ENCODE measurements at regions not wholly inside any gene's neighbourhood (a gene's known extent, or its start where the extent isn't known, plus 50 kb on each side); places are given as distances from the start of the nearest gene placed in this dataset.
"Not testable (repeated sequence)": the region's sequence is repeated elsewhere in the genome, so short reads cannot be mapped to it uniquely, and the experiment has no call there.

- no peak overlapping the region for H3K4me3 ChIP-seq (ENCODE audit: low read length)
- no peak for TF ChIP-seq ZNF274 (IDR thresholded peaks at IDR 0.05; ENCODE audit: low read depth, low read length)
Measured at GRCh38 chr2:144133936-144134665, 385.8 kb downstream of the ZEB2 start.

GRCh38 chr2:144132357-144132756, 387.6 kb downstream of the ZEB2 start:
- H3K4me3 ChIP-seq (ENCODE audit: low read length) = no peak overlapping the region
- no peak for TF ChIP-seq ZNF274 (IDR thresholded peaks at IDR 0.05; ENCODE audit: low read depth, low read length)

GRCh38 chr2:144131042-144131441, 388.9 kb downstream of the ZEB2 start:
- TF ChIP-seq ZNF274 (IDR thresholded peaks at IDR 0.05; ENCODE audit: low read depth, low read length) = no peak
- H3K4me3 ChIP-seq (ENCODE audit: low read length) = no peak overlapping the region

GRCh38 chr2:144130551-144130950, 389.4 kb downstream of the ZEB2 start:
- H3K4me3 ChIP-seq (ENCODE audit: low read length) = no peak overlapping the region
- TF ChIP-seq ZNF274 (IDR thresholded peaks at IDR 0.05; ENCODE audit: low read depth, low read length) = no peak

DNA sequence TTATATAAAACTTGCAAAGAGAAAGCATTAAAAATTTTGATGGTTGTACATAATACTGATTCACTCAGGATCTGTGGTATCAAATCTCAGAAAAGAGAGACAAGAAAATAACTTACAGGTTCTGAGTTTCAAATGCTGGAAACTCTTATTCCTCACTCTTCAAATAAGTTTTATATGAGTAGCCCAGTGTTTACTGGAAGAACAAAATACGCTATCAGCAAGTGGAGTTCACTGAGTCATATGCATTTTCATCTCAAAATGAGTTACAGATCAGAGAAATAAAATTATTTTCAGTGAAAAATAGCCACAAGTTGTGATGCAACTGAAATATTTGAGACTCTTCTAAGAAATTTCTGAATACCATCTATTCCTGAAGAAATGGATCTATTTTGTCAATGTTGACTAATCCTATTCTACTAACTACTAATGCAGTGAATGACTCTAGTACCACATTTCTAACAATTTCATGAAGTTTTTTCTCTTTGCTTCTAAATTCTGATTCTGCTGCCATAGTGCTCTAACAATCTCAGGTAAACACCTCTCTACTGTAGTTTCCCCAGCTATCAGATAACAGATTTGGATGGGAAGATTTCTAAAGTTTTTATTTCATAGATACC, 391.7 kb downstream of the ZEB2 start:
- no peak overlapping the region for H3K4me3 ChIP-seq (ENCODE audit: low read length)
- TF ChIP-seq ZNF274 (IDR thresholded peaks at IDR 0.05; ENCODE audit: low read depth, low read length) = no peak

DNA sequence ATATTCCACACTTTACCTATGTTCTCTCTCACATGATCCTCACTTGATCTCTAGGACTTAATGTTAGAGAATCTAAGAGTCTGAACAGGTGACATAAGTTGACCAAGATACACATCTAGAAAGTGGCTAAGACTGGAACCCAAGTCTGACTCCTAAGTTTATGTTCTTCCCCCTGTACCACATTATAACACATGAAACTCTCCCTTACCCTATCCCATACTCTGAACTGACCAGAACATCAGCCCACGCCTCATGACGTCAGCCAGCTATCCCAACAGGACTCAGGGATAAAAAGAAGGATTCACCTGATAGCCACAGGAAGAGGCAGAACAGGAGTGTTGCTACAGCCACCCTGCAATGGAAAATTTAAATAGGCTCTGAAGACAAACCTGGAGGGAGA, 392.2 kb downstream of the ZEB2 start:
- H3K4me3 ChIP-seq (ENCODE audit: low read length) = no peak overlapping the region
- TF ChIP-seq ZNF274 (IDR thresholded peaks at IDR 0.05; ENCODE audit: low read depth, low read length) = no peak

- no peak overlapping the region for H3K4me3 ChIP-seq (ENCODE audit: low read length)
- TF ChIP-seq ZNF274 (IDR thresholded peaks at IDR 0.05; ENCODE audit: low read depth, low read length) = no peak
Measured at GRCh38 chr2:144126302-144126701, 393.6 kb downstream of the ZEB2 start.

- TF ChIP-seq ZNF274 (IDR thresholded peaks at IDR 0.05; ENCODE audit: low read depth, low read length) = no peak
- H3K4me3 ChIP-seq (ENCODE audit: low read length) = no peak overlapping the region
Measured at GRCh38 chr2:144125751-144126150, 394.2 kb downstream of the ZEB2 start.

DNA sequence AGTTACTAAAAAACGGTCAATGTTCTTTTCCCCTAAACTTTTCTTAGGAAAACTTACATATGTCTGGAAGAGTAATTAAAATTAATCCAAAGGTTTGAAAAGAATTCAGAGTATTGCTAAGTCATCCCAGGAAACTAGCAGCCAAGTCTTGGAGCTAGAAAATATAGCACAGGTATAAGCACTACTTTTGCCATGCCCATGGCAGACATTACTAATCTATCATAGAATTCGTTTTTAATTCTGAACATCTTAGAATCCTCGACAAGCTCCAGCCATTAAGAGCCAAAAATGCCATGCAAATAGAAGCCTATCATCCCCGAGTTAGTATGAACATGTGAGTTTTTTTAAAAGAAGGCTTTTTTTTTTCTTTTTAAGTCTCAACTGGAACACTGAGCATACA, 395.0 kb downstream of the ZEB2 start:
- no peak for TF ChIP-seq ZNF274 (IDR thresholded peaks at IDR 0.05; ENCODE audit: low read depth, low read length)

GRCh38 chr2:144120487-144120886, 399.4 kb downstream of the ZEB2 start:
- TF ChIP-seq ZNF274 (IDR thresholded peaks at IDR 0.05; ENCODE audit: low read depth, low read length) = no peak
- H3K4me3 ChIP-seq (ENCODE audit: low read length) = no peak overlapping the region

More for the DNA sequence above, 395.0 kb downstream of the ZEB2 start:
- no peak overlapping the region for H3K4me3 ChIP-seq (ENCODE audit: low read length)

DNA sequence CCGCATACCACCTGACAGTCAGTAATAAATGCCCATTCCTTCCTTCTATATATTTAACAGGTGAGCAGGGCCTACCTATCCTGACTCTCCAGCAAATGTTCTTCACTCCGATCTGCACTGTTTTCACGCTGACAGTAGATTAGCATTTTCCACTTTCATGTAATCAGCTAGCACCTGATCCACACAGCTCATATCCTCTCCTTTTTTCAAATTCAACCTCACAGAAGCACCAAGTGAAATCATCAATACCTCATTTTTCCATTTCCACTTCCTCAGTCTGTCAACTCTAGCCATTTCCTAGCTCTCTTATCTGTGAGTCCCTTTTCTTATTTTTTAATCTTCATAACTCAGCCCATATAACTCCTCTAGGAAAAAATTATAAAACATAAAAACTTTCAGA, 402.8 kb downstream of the ZEB2 start:
- H3K4me3 ChIP-seq (ENCODE audit: low read length) = no peak overlapping the region
- TF ChIP-seq ZNF274 (IDR thresholded peaks at IDR 0.05; ENCODE audit: low read depth, low read length) = no peak

GRCh38 chr2:144115739-144116291, 404.1 kb downstream of the ZEB2 start:
- TF ChIP-seq ZNF274 (IDR thresholded peaks at IDR 0.05; ENCODE audit: low read depth, low read length) = no peak
- no peak overlapping the region for H3K4me3 ChIP-seq (ENCODE audit: low read length)

GRCh38 chr2:144114760-144115159, 405.2 kb downstream of the ZEB2 start:
- no peak for TF ChIP-seq ZNF274 (IDR thresholded peaks at IDR 0.05; ENCODE audit: low read depth, low read length)
- H3K4me3 ChIP-seq (ENCODE audit: low read length) = no peak overlapping the region

DNA sequence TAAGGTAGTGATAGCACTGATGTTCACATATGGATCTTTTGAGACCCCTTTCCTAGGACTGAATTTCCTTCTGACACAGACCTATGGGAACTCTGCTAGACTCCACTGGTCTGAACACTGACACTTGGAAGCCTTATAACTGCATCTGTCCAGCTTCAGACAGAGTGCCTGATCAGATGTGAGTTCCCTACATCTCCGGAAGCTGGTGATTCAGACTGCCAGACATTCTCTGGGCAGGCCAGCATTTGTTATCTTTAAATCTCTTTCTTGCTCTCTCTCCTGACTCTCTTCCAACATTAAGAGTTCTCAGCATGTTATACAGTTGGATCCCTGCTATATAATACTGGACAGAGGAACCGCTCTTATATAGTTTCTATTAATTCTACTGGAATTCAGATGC, 408.5 kb downstream of the ZEB2 start:
- H3K4me3 ChIP-seq (ENCODE audit: low read length) = no peak overlapping the region
- no peak for TF ChIP-seq ZNF274 (IDR thresholded peaks at IDR 0.05; ENCODE audit: low read depth, low read length)

GRCh38 chr2:144106104-144106503, 413.8 kb downstream of the ZEB2 start:
- not testable (repeated sequence) for H3K4me3 ChIP-seq (ENCODE audit: low read length)

Measured in GM08714 (cell line).